K562 (cell line): ENCODE measurements at regions not wholly inside any gene's neighbourhood (a gene's known extent, or its start where the extent isn't known, plus 50 kb on each side); places are given as distances from the start of the nearest gene placed in this dataset.

Source experiments
- ATAC-seq: fragments of 200-7000 bp; cut with Tn5 transposase; 3 replicates; pipeline ENCODE4 v1.9.1; 2020; ENCODE audit warnings: moderate library complexity
- BruUV-seq: library from RNA; stranded (reverse); fragments of 400-500 nt; replicated peaks from 2 replicates; lab custom pipeline; 2021; lab: Mats Ljungman, UMichigan
- CTCF ChIA-PET: fragments of 300-600 bp; formaldehyde crosslinking; extraction: SDS; loops from one replicate; lab custom pipeline; 2021; ENCODE audit warnings: low intra/inter-chr PET ratio; lab: Yijun Ruan, JAX
- POLR2A ChIA-PET: fragments of 300-600, 350-650 bp; sonication (Branson Sonifier 250); formaldehyde crosslinking; extraction: SDS; loops from one replicate; lab custom pipeline; 2021; ENCODE audit warnings: antibody characterized with exemption, inconsistent platforms; lab: Yijun Ruan, JAX
- DNase-seq, 4 experiments: peaks; one replicate each; pipeline versions ENCODE4 v3.0.0 to v3.0.0-alpha.2; 2011 to 2018; ENCODE audit warnings: low spot score in 3 of 4, mixed read lengths in 3 of 4; ENCODE audit errors: extremely low read depth in 1 of 4
- FAIRE-seq: peaks from 2 replicates; lab custom pipeline; 2011; peaks lifted over from hg19 to GRCh38; lab: Jason Lieb, UNC
- H2AFZ ChIP-seq: 2 replicates; pipeline ENCODE4 v1.6.0; 2011; ENCODE audit warnings: low read depth, low read length, control low read depth, inconsistent platforms
- H3K27ac ChIP-seq: fragments of 200-600 bp; 3 replicates; pipeline ENCODE4 v1.8.0; 2011; ENCODE audit warnings: low read depth, mild to moderate bottlenecking, control low read depth, inconsistent platforms, low read length, moderate library complexity, mixed read lengths; ENCODE audit errors: extremely low read depth
- H3K27me3 ChIP-seq, 2 experiments: fragments of 300-600 bp in 1 of 2; 2 replicates in 1 of 2; 3 replicates in 1 of 2; pipeline versions ENCODE4 v1.6.0 to v1.8.0; 2011; ENCODE audit warnings: inconsistent platforms in 2 of 2, low read length in 2 of 2, mild to moderate bottlenecking in 1 of 2, mixed read lengths in 1 of 2, moderate library complexity in 1 of 2; ENCODE audit not compliant: control insufficient read depth in 2 of 2, insufficient read depth in 2 of 2
- H3K36me3 ChIP-seq: fragments of 300-600 bp; 3 replicates; pipeline ENCODE4 v1.8.0; 2011; ENCODE audit warnings: mild to moderate bottlenecking, low read length, inconsistent platforms; ENCODE audit not compliant: control insufficient read depth, insufficient read depth
- H3K4me1 ChIP-seq, 2 experiments: fragments of 200-600 bp in 1 of 2; replicated peaks in 1 of 2; 2 replicates in 1 of 2; 3 replicates in 1 of 2; pipeline versions ENCODE4 v1.5.1 to v1.8.0; 2011; ENCODE audit warnings: inconsistent platforms in 2 of 2, low read length in 2 of 2, mild to moderate bottlenecking in 1 of 2, mixed read lengths in 1 of 2, moderate library complexity in 1 of 2; ENCODE audit not compliant: control insufficient read depth in 2 of 2, insufficient read depth in 2 of 2
- H3K4me2 ChIP-seq: 2 replicates; pipeline ENCODE4 v1.6.1; 2011; ENCODE audit warnings: low read length, control low read depth, inconsistent platforms, mixed read lengths; ENCODE audit not compliant: insufficient read depth
- H3K4me3 ChIP-seq: fragments of 200-600 bp; sonication (generic), shearing (Covaris generic); 2 replicates; pipeline ENCODE4 v1.5.1; 2016; ENCODE audit warnings: control low read depth, inconsistent platforms
- H3K79me2 ChIP-seq: fragments of 200-600 bp; 3 replicates; pipeline ENCODE4 v1.8.0; 2011; ENCODE audit warnings: low read length, inconsistent platforms; ENCODE audit not compliant: control insufficient read depth, insufficient read depth
- H3K9ac ChIP-seq, 2 experiments: 2 replicates each; pipeline versions ENCODE4 v1.6.0 to v1.6.1; 2011; ENCODE audit warnings: low read depth in 2 of 2, low read length in 2 of 2, control low read depth in 1 of 2, inconsistent platforms in 1 of 2, mild to moderate bottlenecking in 1 of 2, mixed read lengths in 1 of 2; ENCODE audit not compliant: insufficient read depth in 1 of 2
- H3K9me1 ChIP-seq: one replicate; pipeline ENCODE4 v1.6.0; 2011; ENCODE audit warnings: inconsistent platforms, mild to moderate bottlenecking, low read length, moderate library complexity; ENCODE audit not compliant: control insufficient read depth, insufficient read depth
- H3K9me3 ChIP-seq: replicated peaks from 2 replicates; pipeline ENCODE4 v1.5.1; 2011; ENCODE audit warnings: low read depth, low read length, inconsistent platforms; ENCODE audit not compliant: control insufficient read depth, insufficient read depth
- H4K20me1 ChIP-seq: replicated peaks from 2 replicates; pipeline ENCODE4 v1.6.1; 2011; ENCODE audit warnings: low read length, inconsistent platforms, mixed read lengths; ENCODE audit not compliant: control insufficient read depth, insufficient read depth
- BDP1 ChIP-seq: IDR thresholded peaks from 3 replicates; pipeline ENCODE4 v1.6.1; 2011; ENCODE audit not compliant: insufficient read length, insufficient read depth
- HNRNPLL ChIP-seq: fragments of 200-400 bp; formaldehyde crosslinking; IDR thresholded peaks from 2 replicates; pipeline ENCODE4 v1.6.1; 2017; ENCODE audit warnings: low read length, low read depth, mild to moderate bottlenecking; ENCODE audit not compliant: poor library complexity, severe bottlenecking
- KDM4B ChIP-seq, 2 experiments: fragments of 450-650 bp in 1 of 2; sonication (generic) in 1 of 2; IDR thresholded peaks; 2 replicates each; pipeline ENCODE4 v1.6.1; 2016 to 2017; ENCODE audit warnings: borderline replicate concordance in 2 of 2, antibody characterized with exemption in 1 of 2, low read depth in 1 of 2, mild to moderate bottlenecking in 1 of 2
- NFE2L1 ChIP-seq: fragments of 450-650 bp; IDR thresholded peaks from 2 replicates; pipeline ENCODE4 v1.6.1; 2016; ENCODE audit warnings: missing genetic modification characterization, low read depth, mild to moderate bottlenecking, missing compliant biosample characterization, moderate library complexity, borderline replicate concordance
- PHTF2 ChIP-seq: fragments of 250-450 bp; sonication (Bioruptor Pico); IDR thresholded peaks from 2 replicates; pipeline ENCODE4 v1.5.0; 2021; ENCODE audit warnings: mild to moderate bottlenecking
- PRMT5 ChIP-seq: sonication (generic); formaldehyde crosslinking; IDR thresholded peaks from 2 replicates; pipeline ENCODE4 v1.5.0; 2020; ENCODE audit warnings: missing genetic modification reagents
- SIN3A ChIP-seq, 2 experiments: fragments of 150-350 bp in 1 of 2; IDR thresholded peaks; 2 replicates each; pipeline ENCODE4 v1.6.1; 2011 to 2016; ENCODE audit warnings: borderline replicate concordance in 2 of 2, low read depth in 2 of 2, low read length in 2 of 2, mild to moderate bottlenecking in 2 of 2, moderate library complexity in 2 of 2; ENCODE audit not compliant: control insufficient read depth in 1 of 2
- TAL1 ChIP-seq: fragments of 450-650 bp; IDR thresholded peaks from 2 replicates; pipeline ENCODE4 v1.6.1; 2016; ENCODE audit warnings: mild to moderate bottlenecking
- TCF7 ChIP-seq: sonication (generic); IDR thresholded peaks from 2 replicates; pipeline ENCODE4 v1.6.1; 2016; ENCODE audit warnings: antibody characterized with exemption, borderline replicate concordance
- ZNF133 ChIP-seq: fragments of 250-450 bp; sonication (Bioruptor Pico); IDR thresholded peaks from 2 replicates; pipeline ENCODE4 v1.4.0; 2020; ENCODE audit warnings: mild to moderate bottlenecking
- ZNF217 ChIP-seq: sonication (generic); formaldehyde crosslinking; IDR thresholded peaks from 2 replicates; pipeline ENCODE4 v1.8.0; 2022; ENCODE audit warnings: mild to moderate bottlenecking, missing genetic modification reagents
- ZNF274 ChIP-seq: IDR thresholded peaks from 2 replicates; pipeline ENCODE4 v1.6.1; 2011; ENCODE audit warnings: low read depth, mild to moderate bottlenecking, low read length, moderate library complexity, borderline replicate concordance
- WGBS: fragments of 100-300 bp; shearing (Covaris generic); methylation state at CpG from one replicate; pipeline ENCODE4 v1.1.6; 2016; ENCODE audit warnings: low coverage, mixed read lengths; ENCODE audit not compliant: insufficient coverage; ENCODE audit errors: missing lambda C conversion rate; 5-methylcytosine and 5-hydroxymethylcytosine counted together
- in situ Hi-C: fragments of 300-500 bp; cut with MboI; formaldehyde crosslinking; loops from 4 replicates; pipeline ENCODE4 v1.15.0; 2018; ENCODE audit warnings: inconsistent platforms, mixed read lengths
- intact Hi-C: fragments of 100-400 bp; cut with micrococcal nuclease; formaldehyde crosslinking; loops from 2 replicates; pipeline ENCODE4 v1.14.2; 2022
- TF ChIP-seq, protein P1 (sequence below): fragments of 250-450 bp; sonication (Bioruptor Pico); IDR thresholded peaks from 2 replicates; pipeline ENCODE4 v1.5.0; 2020; ENCODE audit warnings: mild to moderate bottlenecking
- TF ChIP-seq, protein P2 (sequence below): fragments of 450-650 bp; IDR thresholded peaks from 2 replicates; pipeline ENCODE4 v1.6.1; 2018; ENCODE audit warnings: mild to moderate bottlenecking, low read depth; ENCODE audit not compliant: partially characterized antibody
- TF ChIP-seq, protein P3 (sequence below): fragments of 250-450 bp; sonication (Bioruptor Pico); IDR thresholded peaks from 2 replicates; pipeline ENCODE4 v1.8.0; 2022; ENCODE audit warnings: inconsistent platforms, mild to moderate bottlenecking, moderate library complexity, borderline replicate concordance

DNA sequence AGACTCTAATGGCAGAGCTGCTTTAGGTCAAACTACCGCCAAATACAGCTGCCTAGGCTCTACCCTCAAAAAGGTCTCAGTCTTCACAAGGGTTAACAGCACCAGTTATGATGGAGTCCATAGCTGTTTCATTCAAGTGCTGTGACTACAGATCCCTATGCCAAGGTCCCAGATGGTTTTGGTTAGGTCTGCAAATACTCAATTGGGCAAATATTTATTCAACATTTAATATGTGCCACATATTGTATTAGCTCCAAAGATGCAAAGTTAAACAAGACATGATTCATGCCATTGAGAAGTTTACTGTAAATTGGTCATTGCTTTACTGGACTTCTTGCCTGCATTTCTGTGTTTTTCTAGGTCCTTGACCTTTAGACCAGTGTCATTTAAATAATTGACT lies 55.8 kb upstream of the TFAP2D start (continued):
- no peak for TF ChIP-seq KDM4B (IDR thresholded peaks at IDR 0.05; ENCODE audit: borderline replicate concordance in 2 of 2, low read depth in 1 of 2)
- TF ChIP-seq, protein P1, sequence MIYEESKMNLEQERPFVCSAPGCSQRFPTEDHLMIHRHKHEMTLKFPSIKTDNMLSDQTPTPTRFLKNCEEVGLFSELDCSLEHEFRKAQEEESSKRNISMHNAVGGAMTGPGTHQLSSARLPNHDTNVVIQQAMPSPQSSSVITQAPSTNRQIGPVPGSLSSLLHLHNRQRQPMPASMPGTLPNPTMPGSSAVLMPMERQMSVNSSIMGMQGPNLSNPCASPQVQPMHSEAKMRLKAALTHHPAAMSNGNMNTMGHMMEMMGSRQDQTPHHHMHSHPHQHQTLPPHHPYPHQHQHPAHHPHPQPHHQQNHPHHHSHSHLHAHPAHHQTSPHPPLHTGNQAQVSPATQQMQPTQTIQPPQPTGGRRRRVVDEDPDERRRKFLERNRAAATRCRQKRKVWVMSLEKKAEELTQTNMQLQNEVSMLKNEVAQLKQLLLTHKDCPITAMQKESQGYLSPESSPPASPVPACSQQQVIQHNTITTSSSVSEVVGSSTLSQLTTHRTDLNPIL (CRISPR knock-in tag), result no peak
- TF ChIP-seq TCF7, result no peak
- TF ChIP-seq TAL1, result no peak

DNA sequence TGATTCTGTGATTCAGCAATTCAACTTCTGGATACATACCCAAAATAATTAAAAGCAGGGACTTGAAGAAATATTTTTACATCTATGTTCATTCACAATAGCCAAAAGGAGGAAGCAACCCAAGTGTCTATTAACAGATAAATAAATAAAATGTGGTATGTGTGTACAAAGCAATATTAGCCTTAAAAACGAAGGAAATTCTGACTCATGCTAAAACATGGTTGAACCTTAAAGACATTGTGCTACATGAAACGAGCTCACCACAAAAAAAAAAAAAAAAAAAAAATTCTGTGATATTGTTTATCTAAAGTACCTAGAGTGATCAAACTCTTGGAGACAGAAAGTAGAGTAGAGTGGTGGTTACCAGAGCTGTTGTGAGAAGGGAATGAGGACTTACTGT lies 54.8 kb upstream of the TFAP2D start:
- H3K79me2 ChIP-seq, result no peaks in the 10 kb centered on the region
- intact Hi-C loops, result loop anchor here (5.0 kb wide), 1 partner anchor 134 kb away; no protein-coding TSS in a partner anchor
- H3K9ac ChIP-seq, result no peak overlapping the region
- no peaks in the 10 kb centered on the region for H3K9me1 ChIP-seq
- no peak overlapping the region for H3K27ac ChIP-seq
- no peak for DNase-seq
- POLR2A ChIA-PET, result no interaction called here
- H3K9me3 ChIP-seq, result no peaks in the 10 kb centered on the region
- no TSS peak for BruUV-seq
- no peaks in the 10 kb centered on the region for H3K4me1 ChIP-seq
- ATAC-seq, result no peak
- no peak for FAIRE-seq
- H3K36me3 ChIP-seq, result no peaks in the 10 kb centered on the region
- no peak overlapping the region for H3K4me3 ChIP-seq
- no peaks in the 10 kb centered on the region for H4K20me1 ChIP-seq
- H3K27me3 ChIP-seq, result no peaks in the 10 kb centered on the region
- no peak overlapping the region for H2AFZ ChIP-seq
- WGBS, result 0% methylated on average over 2 of the region's 2 CpGs
- no peak overlapping the region for H3K4me2 ChIP-seq
- CTCF ChIA-PET, result no interaction called here
- in situ Hi-C loops, result no loop called here
- TF ChIP-seq ZNF217 (CRISPR knock-in tag) (no peak), HNRNPLL (no peak), SIN3A (IDR thresholded peaks at IDR 0.05; ENCODE audit: borderline replicate concordance in 2 of 2, control insufficient read depth in 1 of 2, low read depth in 2 of 2, low read length in 2 of 2) (no peak), NFE2L1 (no peak), ZNF133 (CRISPR knock-in tag) (no peak), BDP1 (no peak), ZNF274 (no peak), PRMT5 (CRISPR knock-in tag) (no peak), PHTF2 (CRISPR knock-in tag) (no peak)
- TF ChIP-seq, protein P2, sequence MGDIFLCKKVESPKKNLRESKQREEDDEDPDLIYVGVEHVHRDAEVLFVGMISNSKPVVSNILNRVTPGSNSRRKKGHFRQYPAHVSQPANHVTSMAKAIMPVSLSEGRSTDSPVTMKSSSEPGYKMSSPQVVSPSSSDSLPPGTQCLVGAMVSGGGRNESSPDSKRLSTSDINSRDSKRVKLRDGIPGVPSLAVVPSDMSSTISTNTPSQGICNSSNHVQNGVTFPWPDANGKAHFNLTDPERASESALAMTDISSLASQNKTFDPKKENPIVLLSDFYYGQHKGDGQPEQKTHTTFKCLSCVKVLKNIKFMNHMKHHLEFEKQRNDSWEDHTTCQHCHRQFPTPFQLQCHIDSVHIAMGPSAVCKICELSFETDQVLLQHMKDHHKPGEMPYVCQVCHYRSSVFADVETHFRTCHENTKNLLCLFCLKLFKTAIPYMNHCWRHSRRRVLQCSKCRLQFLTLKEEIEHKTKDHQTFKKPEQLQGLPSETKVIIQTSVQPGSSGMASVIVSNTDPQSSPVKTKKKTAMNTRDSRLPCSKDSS, result no peak
- TF ChIP-seq, protein P3, sequence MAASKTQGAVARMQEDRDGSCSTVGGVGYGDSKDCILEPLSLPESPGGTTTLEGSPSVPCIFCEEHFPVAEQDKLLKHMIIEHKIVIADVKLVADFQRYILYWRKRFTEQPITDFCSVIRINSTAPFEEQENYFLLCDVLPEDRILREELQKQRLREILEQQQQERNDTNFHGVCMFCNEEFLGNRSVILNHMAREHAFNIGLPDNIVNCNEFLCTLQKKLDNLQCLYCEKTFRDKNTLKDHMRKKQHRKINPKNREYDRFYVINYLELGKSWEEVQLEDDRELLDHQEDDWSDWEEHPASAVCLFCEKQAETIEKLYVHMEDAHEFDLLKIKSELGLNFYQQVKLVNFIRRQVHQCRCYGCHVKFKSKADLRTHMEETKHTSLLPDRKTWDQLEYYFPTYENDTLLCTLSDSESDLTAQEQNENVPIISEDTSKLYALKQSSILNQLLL (CRISPR knock-in tag), result no peak
- TF ChIP-seq, all 486 proteins: peak for 0
